MM.1S (cell line): ENCODE measurements at regions not wholly inside any gene's neighbourhood (a gene's known extent, or its start where the extent isn't known, plus 50 kb on each side); places are given as distances from the start of the nearest gene placed in this dataset.

Experiments used
- DNase-seq: peaks from one replicate; pipeline ENCODE4 v3.0.0-alpha.2; 2015
- H2AFZ ChIP-seq: fragments of 300-600 bp; sonication (generic); 2 replicates; pipeline ENCODE4 v1.6.0; 2016; ENCODE audit warnings: antibody characterized with exemption, low read length
- H3F3A ChIP-seq: fragments of 300-600 bp; sonication (generic); 2 replicates; pipeline ENCODE4 v1.6.1; 2016; ENCODE audit warnings: mild to moderate bottlenecking, antibody characterized with exemption, low read length, moderate library complexity, mixed read lengths; ENCODE audit not compliant: insufficient read depth
- H3K27ac ChIP-seq: fragments of 300-600 bp; sonication (generic); 2 replicates; pipeline ENCODE4 v1.5.1; 2016; ENCODE audit warnings: mild to moderate bottlenecking, low read length
- H3K27me3 ChIP-seq: fragments of 300-600 bp; sonication (generic); replicated peaks from 2 replicates; pipeline ENCODE4 v1.6.0; 2016; ENCODE audit warnings: low read length; ENCODE audit not compliant: insufficient read depth
- H3K36me3 ChIP-seq: fragments of 300-600 bp; sonication (generic); replicated peaks from 2 replicates; pipeline ENCODE4 v1.6.1; 2016; ENCODE audit warnings: mild to moderate bottlenecking, low read length, mixed read lengths; ENCODE audit not compliant: insufficient read depth
- H3K4me1 ChIP-seq: fragments of 300-600 bp; sonication (generic); 2 replicates; pipeline ENCODE4 v1.6.1; 2016; ENCODE audit warnings: low read length, mixed read lengths
- H3K4me2 ChIP-seq: fragments of 300-600 bp; sonication (generic); 2 replicates; pipeline ENCODE4 v1.6.0; 2016; ENCODE audit warnings: low read depth, low read length
- H3K4me3 ChIP-seq: fragments of 300-600 bp; sonication (generic); 2 replicates; pipeline ENCODE4 v1.5.1; 2016; ENCODE audit warnings: low read length, mixed read lengths
- H3K79me2 ChIP-seq: fragments of 300-600 bp; sonication (generic); 2 replicates; pipeline ENCODE4 v1.6.1; 2016; ENCODE audit warnings: mixed run types, low read length, mixed read lengths
- H3K9ac ChIP-seq: fragments of 300-600 bp; sonication (generic); 2 replicates; pipeline ENCODE4 v1.6.1; 2016; ENCODE audit warnings: low read length, mixed read lengths
- H3K9me2 ChIP-seq: fragments of 300-600 bp; sonication (generic); replicated peaks from 2 replicates; pipeline ENCODE4 v1.6.1; 2016; ENCODE audit warnings: mild to moderate bottlenecking, low read length, mixed read lengths; ENCODE audit not compliant: insufficient read depth
- H3K9me3 ChIP-seq: fragments of 300-600 bp; sonication (generic); replicated peaks from 2 replicates; pipeline ENCODE4 v1.6.1; 2016; ENCODE audit warnings: mild to moderate bottlenecking, low read length, mixed read lengths; ENCODE audit not compliant: insufficient read depth
- H4K20me1 ChIP-seq: fragments of 300-600 bp; sonication (generic); 2 replicates; pipeline ENCODE4 v1.6.1; 2016; ENCODE audit warnings: mild to moderate bottlenecking, low read length, moderate library complexity, mixed read lengths; ENCODE audit not compliant: insufficient read depth
- CTCF ChIP-seq: fragments of 300-600 bp; sonication (generic); IDR thresholded peaks from 2 replicates; pipeline ENCODE4 v1.5.1; 2016; ENCODE audit warnings: antibody characterized with exemption, low read length, mixed read lengths
- EZH2 ChIP-seq: fragments of 300-600 bp; sonication (generic); optimal IDR thresholded peaks from 2 replicates; pipeline ENCODE3; 2017; ENCODE audit warnings: low read depth, mild to moderate bottlenecking, antibody characterized with exemption, low read length, mixed read lengths
- EZH2phosphoT487 ChIP-seq: fragments of 300-600 bp; sonication (generic); IDR thresholded peaks from 2 replicates; pipeline ENCODE4 v1.6.1; 2018; ENCODE audit warnings: antibody characterized with exemption, low read length

GRCh38 chr1:55310505-55310971, 95.4 kb upstream of the USP24 start:
- Histone ChIP-seq H3K4me1 (no peaks in the 10 kb centered on the region), H3K27ac (no peak overlapping the region), H3K79me2 (no peaks in the 10 kb centered on the region), H3K4me3 (no peak overlapping the region), H3K27me3 (no peaks in the 10 kb centered on the region), H3K9ac (no peak overlapping the region), H3K4me2 (no peak overlapping the region), H3K36me3 (no peaks in the 10 kb centered on the region), H2AFZ (no peak overlapping the region), H3F3A (no peaks in the 10 kb centered on the region), H4K20me1 (no peaks in the 10 kb centered on the region), H3K9me3 (no peaks in the 10 kb centered on the region), H3K9me2 (no peaks in the 10 kb centered on the region)
- TF ChIP-seq CTCF (no peak), EZH2 (no peak), EZH2phosphoT487 (no peak)
- DNase-seq = no peak

GRCh38 chr1:55309786-55310504, 94.8 kb upstream of the USP24 start:
- Histone ChIP-seq H2AFZ (no peak overlapping the region), H3K9me3 (no peaks in the 10 kb centered on the region), H3K4me1 (no peaks in the 10 kb centered on the region), H3K27ac (no peak overlapping the region), H3K79me2 (no peaks in the 10 kb centered on the region), H3K36me3 (no peaks in the 10 kb centered on the region), H3K9ac (no peak overlapping the region), H3K9me2 (no peaks in the 10 kb centered on the region), H4K20me1 (no peaks in the 10 kb centered on the region), H3K4me2 (no peak overlapping the region), H3K4me3 (no peak overlapping the region), H3F3A (no peaks in the 10 kb centered on the region), H3K27me3 (no peaks in the 10 kb centered on the region)
- DNase-seq = no peak
- TF ChIP-seq EZH2phosphoT487 = no peak

- no peaks in the 10 kb centered on the region for H3K36me3 ChIP-seq
- H3K27me3 ChIP-seq = no peaks in the 10 kb centered on the region
- no peak for TF ChIP-seq EZH2
- no peak overlapping the region for H2AFZ ChIP-seq
- no peak overlapping the region for H3K4me2 ChIP-seq
- H3K27ac ChIP-seq = no peak overlapping the region
- no peaks in the 10 kb centered on the region for H3K9me2 ChIP-seq
- H3F3A ChIP-seq = no peaks in the 10 kb centered on the region
- H3K9me3 ChIP-seq = no peaks in the 10 kb centered on the region
- no peak overlapping the region for H3K4me3 ChIP-seq
- H3K79me2 ChIP-seq = no peaks in the 10 kb centered on the region
- H3K4me1 ChIP-seq = no peaks in the 10 kb centered on the region
- DNase-seq = no peak
- H4K20me1 ChIP-seq = no peaks in the 10 kb centered on the region
- H3K9ac ChIP-seq = no peak overlapping the region
Measured at GRCh38 chr1:55309053-55309452, 93.9 kb upstream of the USP24 start.

- Histone ChIP-seq H3K27me3 (no peaks in the 10 kb centered on the region), H3K27ac (no peak overlapping the region), H3K36me3 (no peaks in the 10 kb centered on the region), H3K4me1 (no peaks in the 10 kb centered on the region), H3K9ac (no peak overlapping the region), H3F3A (no peaks in the 10 kb centered on the region), H3K9me3 (no peaks in the 10 kb centered on the region), H3K9me2 (no peaks in the 10 kb centered on the region), H3K4me2 (no peak overlapping the region), H3K79me2 (no peaks in the 10 kb centered on the region), H4K20me1 (no peaks in the 10 kb centered on the region), H2AFZ (no peak overlapping the region), H3K4me3 (no peak overlapping the region)
- DNase-seq = no peak
- TF ChIP-seq EZH2 (no peak), CTCF (no peak), EZH2phosphoT487 (no peak)
Measured at GRCh38 chr1:55305735-55306134, 90.6 kb upstream of the USP24 start.
